ENCODE measurements at regions not wholly inside any gene's neighbourhood (a gene's known extent, or its start where the extent isn't known, plus 50 kb on each side); places are given as distances from the start of the nearest gene placed in this dataset.

DNA sequence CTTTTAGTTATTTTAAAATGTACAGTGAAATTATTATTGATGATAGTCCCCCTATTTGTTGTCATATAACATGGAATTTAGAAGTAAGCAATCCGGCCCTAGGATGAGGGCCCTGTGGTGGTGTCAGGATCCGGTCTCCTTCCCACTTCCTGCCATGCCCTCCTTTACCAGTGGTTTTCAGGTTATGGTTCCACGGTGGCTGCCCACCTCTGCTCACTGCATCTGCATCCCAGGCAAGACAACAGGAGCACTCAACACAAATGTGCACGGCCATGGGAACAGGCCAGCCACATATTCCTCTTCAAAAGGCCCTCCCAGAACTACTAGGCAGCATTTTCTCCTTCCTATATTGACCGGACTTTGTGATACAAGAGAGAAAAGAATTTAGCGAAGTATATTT is 1007.2 kb downstream of the TBC1D22A start:
- H3K27me3 ChIP-seq (ENCODE audit: insufficient read depth in 3 of 3, low read length in 2 of 3), result no peaks in the 10 kb centered on the region
- H3K4me1 ChIP-seq, result no peaks in the 10 kb centered on the region
- no peak overlapping the region for H3K27ac ChIP-seq
- intact Hi-C loops (cut with DNase I), result no loop called here
- H3K9me3 ChIP-seq, result no peaks in the 10 kb centered on the region
- DNase-seq, result no peak
- H3K4me3 ChIP-seq, result no peak overlapping the region
- TF ChIP-seq, protein P1, sequence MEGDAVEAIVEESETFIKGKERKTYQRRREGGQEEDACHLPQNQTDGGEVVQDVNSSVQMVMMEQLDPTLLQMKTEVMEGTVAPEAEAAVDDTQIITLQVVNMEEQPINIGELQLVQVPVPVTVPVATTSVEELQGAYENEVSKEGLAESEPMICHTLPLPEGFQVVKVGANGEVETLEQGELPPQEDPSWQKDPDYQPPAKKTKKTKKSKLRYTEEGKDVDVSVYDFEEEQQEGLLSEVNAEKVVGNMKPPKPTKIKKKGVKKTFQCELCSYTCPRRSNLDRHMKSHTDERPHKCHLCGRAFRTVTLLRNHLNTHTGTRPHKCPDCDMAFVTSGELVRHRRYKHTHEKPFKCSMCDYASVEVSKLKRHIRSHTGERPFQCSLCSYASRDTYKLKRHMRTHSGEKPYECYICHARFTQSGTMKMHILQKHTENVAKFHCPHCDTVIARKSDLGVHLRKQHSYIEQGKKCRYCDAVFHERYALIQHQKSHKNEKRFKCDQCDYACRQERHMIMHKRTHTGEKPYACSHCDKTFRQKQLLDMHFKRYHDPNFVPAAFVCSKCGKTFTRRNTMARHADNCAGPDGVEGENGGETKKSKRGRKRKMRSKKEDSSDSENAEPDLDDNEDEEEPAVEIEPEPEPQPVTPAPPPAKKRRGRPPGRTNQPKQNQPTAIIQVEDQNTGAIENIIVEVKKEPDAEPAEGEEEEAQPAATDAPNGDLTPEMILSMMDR (IDR thresholded peaks at IDR 0.05), result no peak
- no peak for ATAC-seq
- 86 to 92% (median 90%) methylated on average over 6 of the region's 6 CpGs for WGBS, 3 donors
- H3K36me3 ChIP-seq (ENCODE audit: insufficient read depth in 1 of 2, low read depth in 1 of 2), result no peaks in the 10 kb centered on the region

DNA sequence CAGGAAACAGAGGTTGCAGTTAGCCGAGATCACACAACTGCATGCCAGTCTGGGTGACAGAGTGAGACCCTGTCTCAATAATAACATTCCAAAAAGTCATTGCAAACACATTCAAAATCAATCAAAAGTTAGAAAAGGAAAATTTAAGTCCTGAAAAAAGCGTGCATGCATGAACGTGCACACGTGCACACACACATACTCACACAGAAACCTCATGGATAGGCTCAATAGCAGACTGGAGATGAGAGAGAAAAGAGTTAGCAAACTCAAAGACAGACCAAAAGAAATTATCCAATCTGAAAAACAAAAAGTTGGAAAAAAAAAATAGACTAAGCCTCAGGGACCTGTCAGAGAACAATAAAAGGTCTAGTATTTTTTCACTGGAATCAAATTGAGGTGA is 1005.6 kb downstream of the TBC1D22A start:
- Histone ChIP-seq H3K36me3 (ENCODE audit: insufficient read depth in 1 of 2, low read depth in 1 of 2) (no peaks in the 10 kb centered on the region), H3K27me3 (ENCODE audit: insufficient read depth in 3 of 3, low read length in 2 of 3) (peaks cover 0 to 5% (median 0%) of the 10 kb centered on the region in 3 donors), H3K4me1 (no peaks in the 10 kb centered on the region), H3K4me3 (no peak overlapping the region), H3K27ac (no peak overlapping the region), H3K9me3 (no peaks in the 10 kb centered on the region)
- no peak for DNase-seq
- no peak for ATAC-seq
- intact Hi-C loops (cut with DNase I), result no loop called here
- TF ChIP-seq, protein P1 (IDR thresholded peaks at IDR 0.05), result no peak
- 84 to 88% (median 85%) methylated on average over 4 of the region's 4 CpGs for WGBS, 3 donors

DNA sequence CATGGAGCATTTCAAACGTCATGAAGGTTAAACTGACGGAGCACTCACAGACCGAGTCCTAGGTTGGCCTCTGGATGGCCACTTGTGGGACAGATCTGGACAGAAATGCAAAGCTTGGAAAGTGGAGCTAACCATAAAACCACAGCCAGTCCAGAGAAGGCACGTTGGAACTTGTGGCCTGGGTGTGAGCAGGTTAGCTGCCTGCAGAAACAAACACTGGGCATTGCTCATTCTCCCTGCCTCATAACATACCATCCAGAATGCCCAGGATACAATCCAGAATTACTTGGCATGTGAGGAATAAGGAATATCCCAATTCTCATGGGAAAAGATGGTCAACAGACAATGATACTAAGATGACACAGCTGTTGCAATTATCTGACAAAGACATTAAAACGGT is 1005.0 kb downstream of the TBC1D22A start:
- ATAC-seq (no peak), DNase-seq (no peak)
- H3K36me3 ChIP-seq (ENCODE audit: insufficient read depth in 1 of 2, low read depth in 1 of 2), result no peaks in the 10 kb centered on the region
- 54 to 64% (median 63%) methylated on average over 5 of the region's 5 CpGs for WGBS, 3 donors
- no peak overlapping the region for H3K4me3 ChIP-seq
- TF ChIP-seq, protein P1 (IDR thresholded peaks at IDR 0.05), result no peak
- H3K4me1 ChIP-seq, result no peaks in the 10 kb centered on the region
- intact Hi-C loops (cut with DNase I), result no loop called here
- no peak overlapping the region for H3K27ac ChIP-seq
- peaks cover 0 to 5% (median 0%) of the 10 kb centered on the region in 3 donors for H3K27me3 ChIP-seq (ENCODE audit: insufficient read depth in 3 of 3, low read length in 2 of 3)
- H3K9me3 ChIP-seq, result no peaks in the 10 kb centered on the region

DNA sequence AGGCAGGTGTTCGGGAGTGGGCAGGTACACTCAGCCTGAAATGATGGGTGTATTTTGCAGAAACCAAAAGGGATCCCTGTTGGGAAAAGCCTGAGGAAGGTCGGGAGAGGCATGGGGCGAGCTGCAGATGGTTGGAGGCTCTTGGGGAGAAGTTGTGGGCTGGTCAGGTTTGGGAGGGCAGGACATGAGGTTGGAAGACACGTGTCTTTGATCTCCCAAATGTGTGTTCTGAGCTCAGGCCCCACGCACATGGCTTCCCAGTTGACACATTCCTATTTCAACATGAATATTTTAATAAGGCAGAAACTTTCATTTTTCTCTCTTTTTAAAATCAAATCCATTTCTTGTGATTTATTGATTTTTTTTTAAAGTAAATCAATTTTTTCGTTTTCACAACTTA is 1003.3 kb downstream of the TBC1D22A start:
- no peaks in the 10 kb centered on the region for H3K9me3 ChIP-seq
- WGBS, 3 donors, result 61 to 72% (median 70%) methylated on average over 6 of the region's 6 CpGs
- H3K4me1 ChIP-seq, result no peaks in the 10 kb centered on the region
- DNase-seq (no peak), ATAC-seq (no peak)
- TF ChIP-seq, protein P1 (IDR thresholded peaks at IDR 0.05), result no peak
- intact Hi-C loops (cut with DNase I), result no loop called here
- peaks cover 0 to 5% (median 0%) of the 10 kb centered on the region in 3 donors for H3K27me3 ChIP-seq (ENCODE audit: insufficient read depth in 3 of 3, low read length in 2 of 3)
- no peak overlapping the region for H3K27ac ChIP-seq
- no peaks in the 10 kb centered on the region for H3K36me3 ChIP-seq (ENCODE audit: insufficient read depth in 1 of 2, low read depth in 1 of 2)
- no peak overlapping the region for H3K4me3 ChIP-seq

DNA sequence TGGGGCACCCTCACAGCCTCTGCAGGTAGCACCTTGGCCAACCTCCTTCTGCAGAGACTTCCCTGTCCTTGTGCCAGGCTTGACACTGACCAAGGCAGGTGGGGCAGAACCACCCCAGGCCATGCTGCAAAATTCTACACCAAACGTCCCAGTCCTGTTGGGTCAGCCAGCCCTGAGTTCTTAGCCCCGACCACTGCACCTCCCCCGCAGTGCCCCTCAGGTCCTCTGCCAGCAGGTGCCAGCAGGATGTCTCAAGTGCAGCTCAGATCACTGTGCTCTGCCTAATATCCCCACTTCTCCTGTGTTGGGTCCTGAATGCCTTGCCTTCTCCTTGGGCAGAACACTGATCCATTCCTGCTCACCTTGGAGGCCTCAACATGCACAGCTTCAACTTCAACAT is 999.7 kb downstream of the TBC1D22A start:
- Histone ChIP-seq H3K36me3 (ENCODE audit: insufficient read depth in 1 of 2, low read depth in 1 of 2) (no peaks in the 10 kb centered on the region), H3K4me1 (no peaks in the 10 kb centered on the region), H3K4me3 (no peak overlapping the region), H3K27ac (no peak overlapping the region), H3K9me3 (no peaks in the 10 kb centered on the region), H3K27me3 (ENCODE audit: insufficient read depth in 3 of 3, low read length in 2 of 3) (peaks cover 0 to 5% (median 0%) of the 10 kb centered on the region in 3 donors)
- intact Hi-C loops (cut with DNase I), result no loop called here
- TF ChIP-seq, protein P1 (IDR thresholded peaks at IDR 0.05), result no peak
- WGBS, 3 donors, result 82 to 88% (median 87%) methylated on average over 3 of the region's 3 CpGs
- no peak for DNase-seq
- no peak for ATAC-seq

All from psoas muscle (tissue), 7 donors.